GM12865 (cell line): ENCODE measurements at regions not wholly inside any gene's neighbourhood (a gene's known extent, or its start where the extent isn't known, plus 50 kb on each side); places are given as distances from the start of the nearest gene placed in this dataset.
A peak's percentile ranks its signal among the peaks of the same experiment; 100 is the strongest.

Source experiments
- DNase-seq: peaks from one replicate; pipeline ENCODE4 v3.0.0; 2010; ENCODE audit warnings: low read depth
- H3K4me3 ChIP-seq: 2 replicates; pipeline ENCODE4 v1.5.1; 2011; ENCODE audit warnings: mild to moderate bottlenecking, low read depth, low read length, control low read depth
- CTCF ChIP-seq: IDR thresholded peaks from 2 replicates; pipeline ENCODE4 v1.5.1; 2011; ENCODE audit warnings: low read length, control low read depth, low read depth, inconsistent platforms; ENCODE audit not compliant: insufficient read depth; ENCODE audit errors: missing control alignments

GRCh38 chr7:13152755-13153154, 465.3 kb downstream of the ARL4A start:
- TF ChIP-seq CTCF: no peak
- no peak for DNase-seq
- H3K4me3 ChIP-seq: no peak overlapping the region

GRCh38 chr7:13153266-13153665, 465.8 kb downstream of the ARL4A start:
- no peak for DNase-seq
- H3K4me3 ChIP-seq: no peak overlapping the region
- TF ChIP-seq CTCF: no peak

- DNase-seq: no peak
- H3K4me3 ChIP-seq: no peak overlapping the region
- no peak for TF ChIP-seq CTCF
Measured at GRCh38 chr7:13153742-13154141, 466.3 kb downstream of the ARL4A start.

- no peak for TF ChIP-seq CTCF
- H3K4me3 ChIP-seq: no peak overlapping the region
- no peak for DNase-seq
Measured at GRCh38 chr7:13155188-13155587, 467.8 kb downstream of the ARL4A start.

GRCh38 chr7:13159003-13159402, 471.6 kb downstream of the ARL4A start:
- no peak for DNase-seq
- no peak for TF ChIP-seq CTCF
- H3K4me3 ChIP-seq: no peak overlapping the region

GRCh38 chr7:13159467-13160184, 472.2 kb downstream of the ARL4A start:
- TF ChIP-seq CTCF: no peak
- peak; percentile 16 for DNase-seq
- H3K4me3 ChIP-seq: no peak overlapping the region

- no peak overlapping the region for H3K4me3 ChIP-seq
- DNase-seq: no peak
- no peak for TF ChIP-seq CTCF
Measured at GRCh38 chr7:13161125-13161524, 473.7 kb downstream of the ARL4A start.
